COR-L47 (cell line): ENCODE measurements at regions not wholly inside any gene's neighbourhood (a gene's known extent, or its start where the extent isn't known, plus 50 kb on each side); places are given as distances from the start of the nearest gene placed in this dataset.

ENCODE experiments used
- DNase-seq: peaks from one replicate; lab custom pipeline; 2025; lab: John Stamatoyannopoulos, UW

- DNase-seq, result no peak
Observed at GRCh38 chr4:143082701-143083100, 102.0 kb upstream of the USP38 start.

GRCh38 chr4:143083756-143084472 lies 100.8 kb upstream of the USP38 start:
- DNase-seq, result no peak

- no peak for DNase-seq
Observed at GRCh38 chr4:143084566-143084965, 100.2 kb upstream of the USP38 start.

GRCh38 chr4:143085224-143085623 lies 99.5 kb upstream of the USP38 start:
- DNase-seq, result no peak

- DNase-seq, result no peak
Observed at GRCh38 chr4:143085659-143086058, 99.1 kb upstream of the USP38 start.

GRCh38 chr4:143089291-143089690 lies 95.4 kb upstream of the USP38 start:
- DNase-seq, result no peak

GRCh38 chr4:143089847-143090246 lies 94.9 kb upstream of the USP38 start:
- DNase-seq, result no peak

- DNase-seq, result no peak
Observed at GRCh38 chr4:143091862-143092261, 92.9 kb upstream of the USP38 start.

GRCh38 chr4:143095447-143095846 lies 89.3 kb upstream of the USP38 start:
- no peak for DNase-seq

GRCh38 chr4:143097751-143098150 lies 87.0 kb upstream of the USP38 start:
- DNase-seq, result no peak

GRCh38 chr4:143099693-143100092 lies 85.0 kb upstream of the USP38 start:
- DNase-seq, result no peak

GRCh38 chr4:143109376-143109775 lies 75.3 kb upstream of the USP38 start:
- DNase-seq, result no peak

GRCh38 chr4:143118663-143119062 lies 66.1 kb upstream of the USP38 start:
- no peak for DNase-seq

GRCh38 chr4:143127621-143128020 lies 57.1 kb upstream of the USP38 start:
- DNase-seq, result no peak

GRCh38 chr4:143133977-143134376 lies 50.7 kb upstream of the USP38 start:
- no peak for DNase-seq
